ENCODE measurements at regions not wholly inside any gene's neighbourhood (a gene's known extent, or its start where the extent isn't known, plus 50 kb on each side); places are given as distances from the start of the nearest gene placed in this dataset.

DNA sequence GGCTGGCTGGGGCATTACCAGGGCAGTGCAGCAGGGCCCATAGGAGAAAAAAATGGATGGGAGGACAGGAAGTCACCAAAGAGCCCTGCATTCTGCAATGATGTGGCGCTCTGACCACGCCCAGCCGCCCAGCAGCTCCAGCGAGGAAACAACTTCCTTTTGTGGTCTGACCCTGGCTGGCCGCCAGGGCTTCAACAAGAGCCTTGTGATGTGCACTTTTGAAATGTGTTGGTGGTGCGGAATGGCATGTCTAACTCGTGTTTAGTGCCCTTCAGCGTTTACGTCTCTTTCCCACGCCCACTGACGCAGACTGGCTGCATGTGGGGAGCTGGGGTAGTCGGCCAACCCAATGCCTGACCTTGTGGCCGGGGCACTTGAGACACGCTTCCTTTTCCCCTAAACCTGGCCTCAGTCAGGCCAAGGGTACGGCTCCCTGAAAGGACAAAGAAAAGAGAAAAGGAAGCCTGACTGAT is 81.9 kb upstream of the CTNNB1 start:
- peak in 1 of 2 donors; percentile 91 for DNase-seq (ENCODE audit: extremely low spot score in 2 of 2)
- Histone ChIP-seq H3K9me3 (no peaks in the 10 kb centered on the region), H3K27me3 (no peaks in the 10 kb centered on the region), H3K36me3 (no peaks in the 10 kb centered on the region), H3K27ac (no peak overlapping the region), H3K4me3 (no peak overlapping the region), H3K4me1 (peaks cover 13% of the 10 kb centered on the region)
- TF ChIP-seq POLR2AphosphoS5 (IDR thresholded peaks at IDR 0.05; ENCODE audit: insufficient read depth in 1 of 2, low read depth in 1 of 2) = peak; percentile 43 to 75
- TF ChIP-seq, protein P1, sequence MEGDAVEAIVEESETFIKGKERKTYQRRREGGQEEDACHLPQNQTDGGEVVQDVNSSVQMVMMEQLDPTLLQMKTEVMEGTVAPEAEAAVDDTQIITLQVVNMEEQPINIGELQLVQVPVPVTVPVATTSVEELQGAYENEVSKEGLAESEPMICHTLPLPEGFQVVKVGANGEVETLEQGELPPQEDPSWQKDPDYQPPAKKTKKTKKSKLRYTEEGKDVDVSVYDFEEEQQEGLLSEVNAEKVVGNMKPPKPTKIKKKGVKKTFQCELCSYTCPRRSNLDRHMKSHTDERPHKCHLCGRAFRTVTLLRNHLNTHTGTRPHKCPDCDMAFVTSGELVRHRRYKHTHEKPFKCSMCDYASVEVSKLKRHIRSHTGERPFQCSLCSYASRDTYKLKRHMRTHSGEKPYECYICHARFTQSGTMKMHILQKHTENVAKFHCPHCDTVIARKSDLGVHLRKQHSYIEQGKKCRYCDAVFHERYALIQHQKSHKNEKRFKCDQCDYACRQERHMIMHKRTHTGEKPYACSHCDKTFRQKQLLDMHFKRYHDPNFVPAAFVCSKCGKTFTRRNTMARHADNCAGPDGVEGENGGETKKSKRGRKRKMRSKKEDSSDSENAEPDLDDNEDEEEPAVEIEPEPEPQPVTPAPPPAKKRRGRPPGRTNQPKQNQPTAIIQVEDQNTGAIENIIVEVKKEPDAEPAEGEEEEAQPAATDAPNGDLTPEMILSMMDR (IDR thresholded peaks at IDR 0.05) = no peak
- intact Hi-C loops (cut with DNase I) = no loop called here

DNA sequence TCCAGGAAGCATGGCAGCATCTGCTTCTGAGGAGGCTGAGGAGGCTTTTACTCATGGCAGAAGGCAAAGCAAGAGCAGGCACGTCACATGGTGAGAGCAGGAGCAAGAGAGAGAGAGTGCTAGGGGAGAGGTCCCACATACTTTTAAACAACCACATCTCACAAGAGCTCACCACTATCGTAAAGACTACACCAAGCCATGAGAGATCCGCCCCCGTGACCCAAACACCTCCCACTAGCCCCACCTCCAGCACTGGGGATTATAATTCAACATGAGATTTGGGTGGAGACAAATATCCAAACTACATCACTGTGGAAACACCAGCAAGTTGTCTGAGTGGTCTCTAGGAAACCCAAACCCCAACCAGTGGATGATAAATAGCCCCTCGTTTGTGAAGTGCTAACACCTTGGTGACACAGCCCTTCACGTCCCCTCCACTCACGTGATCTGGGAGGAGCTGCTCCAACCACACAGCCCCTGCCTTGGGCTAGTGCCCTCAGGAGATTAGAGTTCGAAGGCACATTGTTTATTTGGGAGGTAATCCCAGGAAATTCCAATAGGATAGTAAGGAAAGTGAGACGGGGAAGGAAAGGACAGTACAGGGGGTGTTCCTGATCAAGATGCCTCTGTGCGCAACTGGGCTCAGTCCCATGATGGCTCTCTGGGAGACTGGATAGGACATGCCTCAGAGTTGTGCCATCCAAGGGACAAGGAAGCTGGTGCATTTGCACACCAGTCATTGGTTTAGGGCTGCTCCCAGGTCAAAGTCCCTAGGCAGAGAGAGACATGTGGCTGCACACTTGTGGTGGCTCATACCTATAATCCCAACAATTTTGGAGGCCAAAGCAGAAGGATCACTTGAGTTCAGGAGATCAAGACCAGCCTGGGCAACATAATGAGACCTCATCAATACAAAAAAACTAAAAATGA is 80.6 kb upstream of the CTNNB1 start:
- Histone ChIP-seq H3K27ac (no peak overlapping the region), H3K27me3 (no peaks in the 10 kb centered on the region), H3K36me3 (no peaks in the 10 kb centered on the region), H3K4me3 (no peak overlapping the region), H3K4me1 (peaks cover 13% of the 10 kb centered on the region), H3K9me3 (no peaks in the 10 kb centered on the region)
- intact Hi-C loops (cut with DNase I) = no loop called here
- TF ChIP-seq, protein P1 (IDR thresholded peaks at IDR 0.05) = no peak
- TF ChIP-seq POLR2AphosphoS5 (IDR thresholded peaks at IDR 0.05; ENCODE audit: insufficient read depth in 1 of 2, low read depth in 1 of 2) (no peak), POLR2A (IDR thresholded peaks at IDR 0.05) (no peak)
- DNase-seq (ENCODE audit: extremely low spot score in 2 of 2) = no peak

DNA sequence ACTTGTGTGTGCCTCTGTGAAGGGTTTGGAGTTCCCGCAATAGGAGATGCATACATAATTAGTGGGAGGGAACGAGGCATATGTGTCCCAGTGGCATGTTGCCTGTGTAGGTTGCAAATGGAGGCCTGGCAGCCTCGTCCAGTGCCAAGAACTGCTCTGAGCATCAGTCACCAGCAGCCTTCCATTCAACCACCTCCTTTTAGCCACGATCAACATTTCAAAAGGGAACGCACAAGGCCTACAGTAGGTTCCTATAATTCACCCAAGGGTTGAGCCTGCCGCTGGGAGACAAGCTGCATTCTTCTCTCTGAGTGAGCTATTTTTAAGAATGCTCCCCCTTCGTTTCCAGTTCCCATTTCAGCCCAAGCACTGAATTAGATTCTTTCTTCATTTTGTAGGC is 78.8 kb upstream of the CTNNB1 start:
- intact Hi-C loops (cut with DNase I) = no loop called here
- no peak for TF ChIP-seq POLR2A (IDR thresholded peaks at IDR 0.05)
- no peak for TF ChIP-seq POLR2AphosphoS5 (IDR thresholded peaks at IDR 0.05; ENCODE audit: insufficient read depth in 1 of 2, low read depth in 1 of 2)
- TF ChIP-seq, protein P1 (IDR thresholded peaks at IDR 0.05) = no peak
- Histone ChIP-seq H3K27ac (no peak overlapping the region), H3K4me3 (no peak overlapping the region), H3K9me3 (no peaks in the 10 kb centered on the region), H3K27me3 (no peaks in the 10 kb centered on the region), H3K36me3 (no peaks in the 10 kb centered on the region), H3K4me1 (peaks cover 13% of the 10 kb centered on the region)
- no peak for DNase-seq (ENCODE audit: extremely low spot score in 2 of 2)

DNA sequence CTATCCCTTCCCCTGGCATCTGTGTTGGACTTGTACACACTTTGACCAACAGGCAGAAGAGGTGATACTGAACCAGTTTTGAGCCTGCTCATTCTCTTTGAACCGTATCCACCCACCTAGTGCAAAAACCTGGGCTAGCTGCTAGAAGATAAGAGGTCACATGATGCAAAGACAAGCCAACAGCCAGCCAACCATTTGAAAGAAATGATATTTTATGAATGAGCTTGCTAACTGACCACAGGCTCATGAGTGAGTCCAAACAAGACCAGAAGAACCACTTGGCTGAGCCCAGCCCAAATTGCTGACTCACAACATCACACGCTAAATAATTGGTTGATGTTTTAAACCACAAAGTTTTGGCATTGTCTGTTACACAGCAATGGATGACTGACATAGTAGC is 74.0 kb upstream of the CTNNB1 start:
- DNase-seq (ENCODE audit: extremely low spot score in 2 of 2) = peak in 1 of 2 donors; percentile 42
- Histone ChIP-seq H3K4me1 (no peaks in the 10 kb centered on the region), H3K27ac (no peak overlapping the region), H3K4me3 (no peak overlapping the region), H3K27me3 (no peaks in the 10 kb centered on the region), H3K9me3 (peaks cover 5% of the 10 kb centered on the region), H3K36me3 (no peaks in the 10 kb centered on the region)
- TF ChIP-seq POLR2AphosphoS5 (IDR thresholded peaks at IDR 0.05; ENCODE audit: insufficient read depth in 1 of 2, low read depth in 1 of 2) = no peak
- TF ChIP-seq, protein P1 (IDR thresholded peaks at IDR 0.05) = no peak
- TF ChIP-seq POLR2A (IDR thresholded peaks at IDR 0.05) = no peak
- intact Hi-C loops (cut with DNase I) = no loop called here

DNA sequence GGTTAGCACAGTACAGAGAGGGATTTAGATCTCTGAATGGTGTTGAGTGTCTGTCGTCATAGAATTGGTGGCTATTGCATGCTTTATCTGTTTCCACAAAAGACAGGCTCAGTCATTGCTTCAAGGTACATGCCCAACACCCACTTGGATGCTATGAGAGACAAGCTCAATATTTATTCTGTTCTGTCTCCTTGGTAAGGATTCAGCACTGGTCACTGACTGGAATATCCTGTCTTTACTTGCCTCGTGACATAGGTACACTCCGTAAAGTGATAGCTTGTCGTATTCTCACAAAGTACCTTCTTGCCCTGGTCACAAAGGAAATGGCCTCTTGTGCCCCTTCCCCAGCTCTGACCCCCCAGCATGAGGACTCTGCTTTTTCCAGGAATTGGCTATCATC is 72.8 kb upstream of the CTNNB1 start:
- intact Hi-C loops (cut with DNase I) = no loop called here
- H3K4me3 ChIP-seq = no peak overlapping the region
- TF ChIP-seq, protein P1 (IDR thresholded peaks at IDR 0.05) = no peak
- no peak for TF ChIP-seq POLR2A (IDR thresholded peaks at IDR 0.05)
- no peak for TF ChIP-seq POLR2AphosphoS5 (IDR thresholded peaks at IDR 0.05; ENCODE audit: insufficient read depth in 1 of 2, low read depth in 1 of 2)
- DNase-seq (ENCODE audit: extremely low spot score in 2 of 2) = peak in 1 of 2 donors; percentile 9
- no peak overlapping the region for H3K27ac ChIP-seq
- no peaks in the 10 kb centered on the region for H3K36me3 ChIP-seq
- no peaks in the 10 kb centered on the region for H3K27me3 ChIP-seq
- peaks cover 5% of the 10 kb centered on the region for H3K9me3 ChIP-seq
- no peaks in the 10 kb centered on the region for H3K4me1 ChIP-seq
